ENCODE measurements at regions not wholly inside any gene's neighbourhood (a gene's known extent, or its start where the extent isn't known, plus 50 kb on each side); places are given as distances from the start of the nearest gene placed in this dataset.
"Not testable (repeated sequence)": the region's sequence is repeated elsewhere in the genome, so short reads cannot be mapped to it uniquely, and the experiment has no call there.

GRCh38 chr5:154542000-154542399 lies 64.0 kb upstream of the HAND1 start:
- DNase-seq: no peak

GRCh38 chr5:154541553-154541952 lies 63.5 kb upstream of the HAND1 start:
- DNase-seq: no peak

GRCh38 chr5:154540600-154540999 lies 62.6 kb upstream of the HAND1 start:
- no peak for DNase-seq

GRCh38 chr5:154538492-154538891 lies 60.5 kb upstream of the HAND1 start:
- DNase-seq: no peak

- not testable (repeated sequence) for DNase-seq
Observed at GRCh38 chr5:154536439-154536838, 58.4 kb upstream of the HAND1 start.

GRCh38 chr5:154535535-154535934 lies 57.5 kb upstream of the HAND1 start:
- no peak for DNase-seq

- DNase-seq: no peak
Observed at GRCh38 chr5:154534457-154535050, 56.5 kb upstream of the HAND1 start.

- DNase-seq: no peak
Observed at GRCh38 chr5:154529282-154529681, 51.3 kb upstream of the HAND1 start.

GRCh38 chr5:154528005-154528594 lies 50.1 kb upstream of the HAND1 start:
- no peak for DNase-seq
